ENCODE measurements at regions not wholly inside any gene's neighbourhood (a gene's known extent, or its start where the extent isn't known, plus 50 kb on each side); places are given as distances from the start of the nearest gene placed in this dataset.

GRCh38 chr14:97274626-97275025 is 477.4 kb downstream of the VRK1 start:
- no peak for DNase-seq

DNA sequence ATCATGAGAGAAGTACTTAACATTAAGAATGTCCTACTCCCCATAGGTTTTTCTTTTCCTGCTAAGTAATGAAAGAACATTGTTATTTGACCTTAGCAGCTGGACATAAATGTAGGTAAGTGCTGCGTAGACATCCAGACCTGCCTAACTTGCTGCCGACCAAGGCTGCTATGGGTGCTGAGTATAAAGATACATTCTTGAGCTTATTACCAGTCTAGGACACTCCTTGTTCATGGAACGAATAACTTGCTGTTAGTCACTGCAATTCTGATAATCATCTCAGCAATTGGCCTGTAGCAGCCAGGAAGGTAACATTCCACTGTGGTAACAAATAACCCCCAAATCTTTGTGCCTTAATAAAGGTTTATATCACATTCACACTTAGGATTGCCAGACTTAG is 478.1 kb downstream of the VRK1 start:
- DNase-seq, result no peak

- peak in 1 of 2 experiments; percentile 26 for DNase-seq
Measured at GRCh38 chr14:97276573-97276972, 479.4 kb downstream of the VRK1 start.

- DNase-seq, result no peak
Measured at GRCh38 chr14:97277711-97278110, 480.5 kb downstream of the VRK1 start.

- no peak for DNase-seq
Measured at GRCh38 chr14:97280526-97280925, 483.3 kb downstream of the VRK1 start.

GRCh38 chr14:97281741-97282140 is 484.6 kb downstream of the VRK1 start:
- DNase-seq, result no peak

- no peak for DNase-seq
Measured at GRCh38 chr14:97282210-97283004, 485.2 kb downstream of the VRK1 start.

- DNase-seq, result no peak
Measured at GRCh38 chr14:97283005-97283403, 485.8 kb downstream of the VRK1 start.

GRCh38 chr14:97283426-97283825 is 486.2 kb downstream of the VRK1 start:
- DNase-seq, result no peak

GRCh38 chr14:97283841-97284240 is 486.7 kb downstream of the VRK1 start:
- no peak for DNase-seq

DNA sequence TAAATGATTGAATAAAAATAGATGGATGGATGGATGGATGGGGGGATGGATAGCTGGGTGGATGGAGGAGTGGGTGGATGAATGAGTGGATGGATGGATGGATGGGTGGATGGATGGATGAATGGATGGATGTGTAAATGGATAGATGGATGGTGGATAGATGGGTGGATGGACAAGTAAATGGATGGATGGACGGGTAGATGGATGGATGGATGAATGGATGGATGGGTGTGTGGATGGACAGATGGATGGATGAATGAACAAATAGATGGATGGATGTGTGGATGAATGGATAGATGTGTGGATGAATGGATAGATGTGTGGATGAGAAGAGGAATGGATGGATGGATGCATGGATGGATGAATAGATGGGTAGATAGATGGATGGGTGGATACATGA is 490.8 kb downstream of the VRK1 start:
- DNase-seq, result no peak

DNA sequence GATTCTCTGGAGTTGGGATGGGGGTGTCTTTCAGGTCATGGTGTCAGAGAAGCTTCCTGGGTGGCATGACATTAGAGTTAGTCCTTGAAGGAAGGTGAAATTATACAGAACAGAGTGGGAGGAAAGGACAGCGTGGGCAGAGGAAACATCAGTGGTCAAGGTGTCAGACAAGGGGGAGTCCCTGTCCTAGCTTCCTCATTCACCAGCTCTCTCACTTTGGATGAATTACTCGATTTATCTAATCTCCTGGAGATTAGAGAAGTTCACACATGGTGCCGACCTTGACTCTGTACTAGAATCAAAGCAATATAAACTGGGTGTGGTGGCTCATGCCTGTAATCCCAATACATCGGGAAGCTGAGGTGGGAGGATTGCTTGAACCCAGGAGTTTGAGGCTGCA is 492.9 kb downstream of the VRK1 start:
- DNase-seq, result no peak

- DNase-seq, result no peak
Measured at GRCh38 chr14:97290977-97291376, 493.8 kb downstream of the VRK1 start.

GRCh38 chr14:97293659-97294058 is 496.5 kb downstream of the VRK1 start:
- no peak for DNase-seq

GRCh38 chr14:97295108-97295710 is 498.0 kb downstream of the VRK1 start:
- no peak for DNase-seq

DNA sequence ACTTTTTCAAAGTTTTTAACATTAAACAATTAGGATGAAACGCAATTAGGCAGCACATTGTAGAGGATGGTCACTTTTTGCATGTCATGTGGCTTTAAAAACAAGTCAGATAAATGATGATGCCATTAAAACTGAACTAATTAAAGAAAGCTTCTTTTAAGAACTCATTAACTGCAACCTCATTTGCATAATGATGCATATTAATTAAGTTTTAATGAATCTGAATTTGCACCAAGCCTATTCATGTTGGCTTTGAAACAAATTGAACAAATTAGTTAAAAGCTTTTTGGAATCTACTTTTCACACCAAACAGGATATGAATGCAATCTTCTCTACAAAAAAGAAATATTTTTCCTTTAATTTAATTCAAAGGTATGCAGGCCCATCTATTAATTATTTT is 499.0 kb downstream of the VRK1 start:
- DNase-seq, result no peak

GRCh38 chr14:97297100-97297499 is 499.9 kb downstream of the VRK1 start:
- DNase-seq, result no peak

DNA sequence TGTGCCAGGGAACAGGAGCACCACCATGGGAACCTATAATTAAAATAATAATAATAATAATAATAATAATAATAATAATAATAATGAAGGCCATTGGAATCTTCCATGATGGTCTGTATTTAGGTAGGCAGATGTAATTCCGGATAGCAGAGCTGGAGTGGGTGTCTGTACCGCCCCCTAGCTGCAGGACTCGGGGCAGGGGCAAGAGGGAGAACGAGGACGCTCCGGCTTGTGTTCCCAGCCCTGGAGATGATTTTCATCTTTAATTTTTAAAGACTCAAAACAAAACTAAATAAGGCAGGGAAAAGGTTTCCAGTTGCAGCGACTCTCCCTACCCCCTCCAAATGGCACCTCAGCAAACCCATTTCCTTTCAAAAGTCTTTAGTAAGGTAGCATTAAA is 501.1 kb downstream of the VRK1 start:
- no peak for DNase-seq

GRCh38 chr14:97298736-97299135 is 501.6 kb downstream of the VRK1 start:
- no peak for DNase-seq

DNA sequence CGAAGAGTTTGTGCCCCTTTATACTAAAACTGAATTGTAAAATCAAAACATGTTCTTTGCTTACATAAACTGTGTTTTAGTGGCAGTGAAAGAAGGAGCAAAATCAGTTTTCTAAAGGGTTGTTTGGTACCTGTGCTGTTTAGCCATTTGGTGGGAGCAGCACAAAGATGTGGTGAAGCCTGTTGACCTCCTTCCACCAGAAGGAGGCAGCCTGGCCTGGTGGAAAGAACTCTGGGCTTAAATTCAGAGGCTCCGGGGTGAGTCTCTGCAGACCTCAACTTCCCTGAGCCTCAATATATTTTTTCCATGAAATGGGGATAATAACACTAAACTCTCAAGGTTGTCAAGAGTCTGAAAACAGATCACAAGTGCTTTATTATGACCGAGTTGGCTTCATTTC is 502.5 kb downstream of the VRK1 start:
- no peak for DNase-seq

DNA sequence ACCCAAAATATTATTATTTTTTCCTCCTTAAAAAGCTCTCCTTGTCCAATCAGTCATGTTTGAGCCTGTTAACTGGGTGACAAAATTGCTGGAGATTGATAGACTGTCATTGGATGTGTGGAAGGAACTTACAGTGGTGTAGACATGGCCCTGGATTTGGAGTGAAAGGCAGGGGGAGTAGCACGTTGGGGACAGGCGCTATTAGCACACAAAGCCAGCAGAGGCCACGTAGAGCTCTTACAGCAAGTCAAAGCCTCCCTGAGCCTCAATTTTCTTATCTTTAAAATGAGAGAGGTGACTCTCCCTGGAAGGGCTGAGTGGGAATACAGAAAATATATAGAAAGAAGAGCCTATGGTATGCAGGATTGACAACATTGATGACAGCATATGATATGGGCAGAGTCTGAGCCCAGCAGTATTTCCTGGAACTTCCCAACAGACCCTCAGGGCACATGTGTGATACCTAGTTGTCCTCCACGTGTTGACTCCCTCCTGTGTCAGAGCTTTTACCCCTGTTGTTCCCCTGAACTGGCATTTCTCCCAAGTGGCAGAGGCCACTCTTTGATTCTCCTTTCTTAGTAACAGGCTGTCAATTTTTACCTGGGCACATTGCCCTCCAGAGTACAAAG is 504.9 kb downstream of the VRK1 start:
- DNase-seq, result no peak

DNA sequence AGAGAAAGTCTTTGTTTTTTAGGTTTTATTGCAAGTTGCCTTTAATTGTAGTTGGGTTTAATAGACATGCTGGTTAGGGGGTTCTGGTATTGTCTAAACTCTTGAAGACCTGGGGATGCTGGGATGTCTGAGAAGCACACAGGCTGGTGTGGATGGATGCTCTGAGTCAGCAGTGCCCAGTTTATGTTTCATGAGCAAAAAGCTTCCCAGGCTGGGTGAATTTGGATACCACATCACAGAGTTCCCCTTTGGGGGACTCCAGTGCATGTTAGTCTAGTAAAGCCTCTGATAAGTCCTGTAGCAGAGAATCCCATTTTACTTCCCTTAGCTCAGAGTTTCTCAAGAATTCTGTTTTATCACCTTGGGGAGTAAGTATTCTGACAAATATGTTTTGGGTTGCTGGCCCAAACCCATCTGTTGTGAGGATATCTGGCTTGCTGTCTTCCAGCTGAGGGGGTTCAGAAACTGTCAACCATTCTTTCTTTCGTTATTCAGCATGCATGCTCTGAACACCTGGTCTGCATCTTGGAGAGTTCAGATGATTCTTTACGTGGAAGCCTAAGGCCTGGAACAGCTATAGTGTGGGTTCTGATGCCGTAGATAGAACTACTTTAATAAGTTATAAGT is 509.1 kb downstream of the VRK1 start:
- DNase-seq, result no peak

DNA sequence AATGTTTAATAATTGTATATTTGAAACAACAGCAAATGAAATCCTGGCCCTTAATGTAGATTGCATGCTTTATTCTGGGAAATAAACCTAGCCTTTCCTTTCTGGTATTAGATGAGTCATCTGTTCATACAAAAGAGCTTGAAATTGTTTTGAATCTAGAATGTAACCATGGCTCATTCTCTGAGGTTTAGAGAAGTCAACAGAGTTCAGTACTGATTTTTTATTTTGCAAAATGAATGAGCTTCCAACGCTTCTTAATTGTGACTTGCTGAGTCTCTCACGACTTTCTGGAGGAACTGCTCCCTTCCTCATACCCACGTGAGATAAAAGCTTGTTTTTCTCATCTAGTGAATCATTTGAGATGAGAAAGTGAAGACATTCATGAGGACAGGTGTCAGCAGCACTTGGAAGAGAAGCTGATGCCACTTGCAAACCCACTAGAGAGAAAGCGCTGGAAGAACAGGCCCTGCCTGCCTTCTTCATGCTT is 509.6 kb downstream of the VRK1 start:
- no peak for DNase-seq

DNA sequence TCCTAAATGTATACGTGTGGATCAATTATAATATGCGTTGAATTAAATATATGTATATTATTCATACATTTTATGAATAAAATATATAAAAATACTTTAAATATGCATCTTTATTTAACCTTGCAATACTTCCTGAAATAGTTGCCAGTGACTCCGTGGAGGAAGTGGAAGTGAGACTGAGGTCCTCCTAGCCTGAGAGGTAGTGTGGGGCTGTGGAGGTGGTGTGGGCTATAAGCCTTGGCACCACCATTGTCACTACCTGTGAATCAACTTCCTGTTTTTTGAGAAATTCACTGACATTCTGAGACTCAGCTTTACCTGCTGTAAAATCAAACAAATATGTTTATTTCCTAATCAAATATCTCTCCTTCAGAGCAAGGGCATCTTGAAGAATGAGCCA is 514.2 kb downstream of the VRK1 start:
- no peak for DNase-seq

All from Kasumi-1 (cell line).